Heart left ventricle (tissue), 16 donors: ENCODE measurements at regions not wholly inside any gene's neighbourhood (a gene's known extent, or its start where the extent isn't known, plus 50 kb on each side); places are given as distances from the start of the nearest gene placed in this dataset.

ENCODE experiments used
- ATAC-seq, 4 donors: fragments of 200-7000 bp; cut with Tn5 transposase; one replicate each; pipeline ENCODE4 v1.9.1; 2020 to 2022; ENCODE audit warnings: moderate library complexity in 4 of 4, mild to moderate bottlenecking in 3 of 4, moderate number of reproducible peaks in 1 of 4
- DNase-seq, 5 donors: peaks; one replicate each; pipeline ENCODE4 v3.0.0-alpha.2; 2020
- H3K27ac ChIP-seq, 12 donors: fragments of 200-600 bp; sonication (generic) in 4 of 12; one replicate each; pipeline versions ENCODE4 v1.5.0 to v1.8.0; 2016 to 2022; ENCODE audit warnings: mild to moderate bottlenecking in 2 of 12
- H3K27me3 ChIP-seq, 9 donors: fragments of 200-600 bp; sonication (generic) in 2 of 9; one replicate each; pipeline versions ENCODE4 v1.5.1 to v1.8.0; 2016 to 2022; ENCODE audit warnings: mild to moderate bottlenecking in 3 of 9
- H3K36me3 ChIP-seq, 9 donors: fragments of 200-600 bp; sonication (generic) in 2 of 9; one replicate each; pipeline versions ENCODE4 v1.5.0 to v1.8.0; 2018 to 2022; ENCODE audit warnings: mild to moderate bottlenecking in 2 of 9
- H3K4me1 ChIP-seq, 12 donors: fragments of 200-600 bp; sonication (generic) in 4 of 12; one replicate each; pipeline versions ENCODE4 v1.5.0 to v1.8.0; 2016 to 2022; ENCODE audit warnings: mild to moderate bottlenecking in 3 of 12
- H3K4me3 ChIP-seq, 12 donors: fragments of 200-600 bp; sonication (generic) in 4 of 12; one replicate each; pipeline versions ENCODE4 v1.5.0 to v1.8.0; 2017 to 2022; ENCODE audit warnings: mild to moderate bottlenecking in 9 of 12, moderate library complexity in 4 of 12
- H3K9me3 ChIP-seq, 12 donors: fragments of 200-600 bp; sonication (generic) in 4 of 12; one replicate each; pipeline versions ENCODE4 v1.5.0 to v1.8.0; 2016 to 2022; ENCODE audit warnings: mild to moderate bottlenecking in 1 of 12
- POLR2A ChIP-seq, 2 donors: fragments of 450-650 bp; IDR thresholded peaks; one replicate each; pipeline ENCODE4 v1.6.1; 2017; ENCODE audit warnings: antibody characterized with exemption in 2 of 2, mild to moderate bottlenecking in 2 of 2, moderate library complexity in 2 of 2
- WGBS, 4 donors: extraction: QIAGEN DNeasy Blood & Tissue Kit in 2 of 4; methylation state at CpG; one replicate each; pipeline versions ENCODE4 v1.1.5 to v1.1.7; 2013 to 2018; 5-methylcytosine and 5-hydroxymethylcytosine counted together
- intact Hi-C, 10 donors: fragments of 100-400 bp; cut with DNase I; formaldehyde crosslinking; loops; one replicate each; pipeline versions ENCODE4 v1.11.1 to v1.14.2; 2022
- TF ChIP-seq, protein P1 (sequence below), 12 donors: fragments of 200-600 bp; sonication (generic) in 4 of 12; IDR thresholded peaks; one replicate each; pipeline versions ENCODE4 v1.5.0 to v1.8.0; 2018 to 2022; ENCODE audit warnings: antibody characterized with exemption in 12 of 12, mild to moderate bottlenecking in 5 of 12
- donor health status: ischemic (EF 13 %, LVEDD 7.1; RV severe dilation, severe dysfunction).
- donor health status: healthy with polysubstance abuse.
- donor health status: DM: no; HTN: yes; CAD: no.
- donor health status: DM: no; HTN: no; CAD: no.
- donor health status: ischemic (EF 25% LVEDD 6.9; RV normal size, moderate dysfunction).
- donor health status: ischemic (EF 25% LVEDD 5.7; RV mildly dilated, moderate dysfunction).
- donor health status: healthy.
- donor health status: DM: yes; HTN: yes; CAD: no.
- donor health status: ischemic (EF 35%, LVEDD 5.7; RV mildly dilated, moderate dysfunction).
- donor health status: nonischemic (EF 11% LVEDD 7.7; RV severe dilation, severe dysfunction).
- donor health status: DM: yes; HTN: yes; CAD: no.
- donor health status: PGD.
- donor health status: ischemic (EF 29% LVEDD 5.4; RV normal size, mild dysfunction).
- donor health status: nonischemic (EF 23%, LVEDD 6.1; RV moderate dilation, normal function).

DNA sequence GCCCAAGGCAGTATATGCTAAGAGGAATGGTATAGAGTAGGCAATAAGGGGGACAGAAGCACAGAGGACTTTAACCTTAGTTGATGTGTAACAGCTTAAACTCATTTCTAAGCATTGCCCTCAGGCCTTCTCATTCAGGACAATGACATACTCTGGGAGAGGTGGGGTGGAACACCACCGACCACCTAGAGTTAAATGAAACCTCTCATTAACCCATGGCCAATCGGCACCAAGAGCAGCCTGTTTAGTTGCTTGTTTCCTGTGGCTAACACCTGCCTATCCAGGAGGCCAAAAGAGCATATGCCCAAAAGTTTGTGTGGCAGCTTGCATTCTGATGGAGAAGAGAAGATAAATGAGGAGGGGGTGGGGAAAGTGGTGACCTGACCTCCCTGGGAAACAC is 50.0 kb downstream of the PABIR2 start:
- Histone ChIP-seq H3K4me1 (no peaks in the 10 kb centered on the region), H3K27me3 (peaks cover 0 to 3% (median 0%) of the 10 kb centered on the region in 9 donors), H3K4me3 (no peak overlapping the region), H3K36me3 (no peaks in the 10 kb centered on the region), H3K27ac (no peak overlapping the region), H3K9me3 (no peaks in the 10 kb centered on the region)
- DNase-seq (no peak), ATAC-seq (no peak)
- TF ChIP-seq, protein P1, sequence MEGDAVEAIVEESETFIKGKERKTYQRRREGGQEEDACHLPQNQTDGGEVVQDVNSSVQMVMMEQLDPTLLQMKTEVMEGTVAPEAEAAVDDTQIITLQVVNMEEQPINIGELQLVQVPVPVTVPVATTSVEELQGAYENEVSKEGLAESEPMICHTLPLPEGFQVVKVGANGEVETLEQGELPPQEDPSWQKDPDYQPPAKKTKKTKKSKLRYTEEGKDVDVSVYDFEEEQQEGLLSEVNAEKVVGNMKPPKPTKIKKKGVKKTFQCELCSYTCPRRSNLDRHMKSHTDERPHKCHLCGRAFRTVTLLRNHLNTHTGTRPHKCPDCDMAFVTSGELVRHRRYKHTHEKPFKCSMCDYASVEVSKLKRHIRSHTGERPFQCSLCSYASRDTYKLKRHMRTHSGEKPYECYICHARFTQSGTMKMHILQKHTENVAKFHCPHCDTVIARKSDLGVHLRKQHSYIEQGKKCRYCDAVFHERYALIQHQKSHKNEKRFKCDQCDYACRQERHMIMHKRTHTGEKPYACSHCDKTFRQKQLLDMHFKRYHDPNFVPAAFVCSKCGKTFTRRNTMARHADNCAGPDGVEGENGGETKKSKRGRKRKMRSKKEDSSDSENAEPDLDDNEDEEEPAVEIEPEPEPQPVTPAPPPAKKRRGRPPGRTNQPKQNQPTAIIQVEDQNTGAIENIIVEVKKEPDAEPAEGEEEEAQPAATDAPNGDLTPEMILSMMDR (IDR thresholded peaks at IDR 0.05): no peak
- TF ChIP-seq POLR2A (IDR thresholded peaks at IDR 0.05): no peak
- intact Hi-C loops: no loop called here
- WGBS, 4 donors: 68 to 79% (median 74%) methylated on average over 2 of the region's 2 CpGs

DNA sequence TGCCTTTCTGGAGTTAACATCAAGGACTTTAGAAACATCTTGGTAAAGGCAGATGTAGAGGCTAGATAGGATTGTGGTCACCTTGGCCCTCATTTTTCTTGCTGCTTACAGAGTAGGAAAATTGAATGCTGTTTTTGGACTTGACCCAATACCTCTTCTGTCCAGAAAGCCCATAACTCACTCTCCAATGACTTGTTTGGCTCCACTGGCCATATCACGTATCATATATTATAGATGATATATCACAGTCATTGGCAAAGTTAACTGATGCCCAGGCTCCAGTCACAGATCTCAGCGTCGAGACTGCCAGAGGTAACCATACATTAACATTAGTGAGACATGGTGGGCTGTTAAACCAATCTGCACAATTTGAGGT is 50.6 kb downstream of the PABIR2 start:
- Histone ChIP-seq H3K27me3 (peaks cover 0 to 3% (median 0%) of the 10 kb centered on the region in 9 donors), H3K4me1 (no peaks in the 10 kb centered on the region), H3K4me3 (no peak overlapping the region), H3K9me3 (no peaks in the 10 kb centered on the region), H3K36me3 (no peaks in the 10 kb centered on the region), H3K27ac (no peak overlapping the region)
- ATAC-seq (no peak), DNase-seq (no peak)
- TF ChIP-seq POLR2A (IDR thresholded peaks at IDR 0.05): no peak
- TF ChIP-seq, protein P1 (IDR thresholded peaks at IDR 0.05): no peak
- intact Hi-C loops: no loop called here
- 85 to 96% (median 92%) methylated on average over 3 of the region's 3 CpGs for WGBS, 4 donors

DNA sequence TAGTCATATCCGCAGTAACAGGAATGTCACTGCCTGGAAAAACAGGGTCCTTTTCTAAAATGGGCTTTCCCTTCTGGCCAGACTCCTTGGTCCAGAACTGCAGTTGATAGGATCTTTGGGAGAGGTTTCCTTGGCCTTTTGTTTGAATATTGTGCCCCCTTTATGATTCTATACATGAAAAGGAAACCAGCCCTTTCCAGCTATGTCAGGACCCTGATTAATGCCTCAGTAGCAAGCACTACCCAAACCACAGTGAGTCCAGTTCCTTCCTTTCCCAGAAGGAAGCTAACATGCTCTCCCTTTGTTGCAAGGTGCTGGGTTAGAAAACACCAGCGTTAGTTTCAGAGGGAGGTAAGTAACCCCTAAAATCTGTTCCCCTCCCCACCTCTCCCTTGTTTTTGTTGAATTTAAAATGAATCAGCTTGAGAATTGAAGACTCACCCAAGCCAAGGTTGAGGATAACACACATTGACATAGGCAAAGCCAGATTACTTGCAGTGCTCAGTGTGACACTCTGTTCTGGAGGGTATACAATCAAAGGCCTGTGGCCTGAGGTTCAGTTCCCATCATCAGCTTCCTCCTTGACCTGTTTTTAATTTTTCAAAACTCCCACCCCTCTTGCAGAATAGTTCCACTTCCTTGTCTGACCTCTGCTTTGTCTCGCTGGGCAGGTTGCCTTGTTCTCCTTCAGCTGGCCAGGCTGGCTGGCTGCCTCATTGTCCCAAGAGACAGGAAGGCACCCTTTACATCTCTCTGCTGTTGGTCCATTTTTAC is 51.2 kb downstream of the PABIR2 start:
- intact Hi-C loops: no loop called here
- 53 to 82% (median 74%) methylated on average over 3 of the region's 3 CpGs for WGBS, 4 donors
- DNase-seq (no peak), ATAC-seq (no peak)
- TF ChIP-seq POLR2A (IDR thresholded peaks at IDR 0.05): no peak
- TF ChIP-seq, protein P1 (IDR thresholded peaks at IDR 0.05): no peak
- Histone ChIP-seq H3K9me3 (no peaks in the 10 kb centered on the region), H3K4me3 (no peak overlapping the region), H3K36me3 (no peaks in the 10 kb centered on the region), H3K27me3 (peaks cover 0 to 3% (median 0%) of the 10 kb centered on the region in 9 donors), H3K4me1 (no peaks in the 10 kb centered on the region), H3K27ac (no peak overlapping the region)

DNA sequence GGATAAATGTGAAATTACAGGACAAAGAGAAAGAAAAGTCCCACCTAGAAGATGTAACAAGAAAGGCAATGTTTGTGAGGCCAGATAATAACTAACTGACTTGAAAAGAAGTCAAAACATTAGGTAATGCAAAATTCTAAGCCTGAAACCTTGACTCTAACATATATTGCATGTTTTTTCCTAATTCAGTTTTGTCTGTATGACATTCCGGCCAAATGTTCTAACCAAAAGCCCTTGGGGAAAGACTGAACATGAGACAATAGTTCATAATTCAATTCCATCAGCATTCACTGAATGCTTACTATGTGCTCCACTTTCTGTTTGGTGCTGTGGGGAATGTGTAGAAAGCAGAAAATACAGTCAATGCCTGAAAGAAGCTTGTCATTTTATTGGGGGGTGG is 53.9 kb downstream of the PABIR2 start:
- Histone ChIP-seq H3K4me3 (no peak overlapping the region), H3K9me3 (no peaks in the 10 kb centered on the region), H3K27me3 (peaks cover 0 to 7% (median 0%) of the 10 kb centered on the region in 9 donors), H3K4me1 (peaks cover 0 to 8% (median 0%) of the 10 kb centered on the region in 12 donors), H3K27ac (peak overlapping the region in 1 of 12 donors; percentile 13), H3K36me3 (no peaks in the 10 kb centered on the region)
- TF ChIP-seq POLR2A (IDR thresholded peaks at IDR 0.05): no peak
- TF ChIP-seq, protein P1 (IDR thresholded peaks at IDR 0.05): no peak
- intact Hi-C loops: no loop called here
- ATAC-seq (peak in 1 of 4 donors; percentile 38), DNase-seq (no peak)
- WGBS, 4 donors: 62 to 80% (median 68%) methylated on average over 1 of the region's 1 CpG
